ENCODE measurements at regions not wholly inside any gene's neighbourhood (a gene's known extent, or its start where the extent isn't known, plus 50 kb on each side); places are given as distances from the start of the nearest gene placed in this dataset.

GRCh38 chr4:35695421-35695820 is 548.9 kb downstream of the ARAP2 start:
- no peaks in the 10 kb centered on the region for H3K27me3 ChIP-seq
- no peak overlapping the region for H3K27ac ChIP-seq (replicated peaks in 1 of 4)
- no peak for DNase-seq (ENCODE audit: extremely low spot score)
- H3K4me1 ChIP-seq: no peaks in the 10 kb centered on the region
- WGBS: 89% methylated on average over 2 of the region's 2 CpGs
- TF ChIP-seq, protein P1, sequence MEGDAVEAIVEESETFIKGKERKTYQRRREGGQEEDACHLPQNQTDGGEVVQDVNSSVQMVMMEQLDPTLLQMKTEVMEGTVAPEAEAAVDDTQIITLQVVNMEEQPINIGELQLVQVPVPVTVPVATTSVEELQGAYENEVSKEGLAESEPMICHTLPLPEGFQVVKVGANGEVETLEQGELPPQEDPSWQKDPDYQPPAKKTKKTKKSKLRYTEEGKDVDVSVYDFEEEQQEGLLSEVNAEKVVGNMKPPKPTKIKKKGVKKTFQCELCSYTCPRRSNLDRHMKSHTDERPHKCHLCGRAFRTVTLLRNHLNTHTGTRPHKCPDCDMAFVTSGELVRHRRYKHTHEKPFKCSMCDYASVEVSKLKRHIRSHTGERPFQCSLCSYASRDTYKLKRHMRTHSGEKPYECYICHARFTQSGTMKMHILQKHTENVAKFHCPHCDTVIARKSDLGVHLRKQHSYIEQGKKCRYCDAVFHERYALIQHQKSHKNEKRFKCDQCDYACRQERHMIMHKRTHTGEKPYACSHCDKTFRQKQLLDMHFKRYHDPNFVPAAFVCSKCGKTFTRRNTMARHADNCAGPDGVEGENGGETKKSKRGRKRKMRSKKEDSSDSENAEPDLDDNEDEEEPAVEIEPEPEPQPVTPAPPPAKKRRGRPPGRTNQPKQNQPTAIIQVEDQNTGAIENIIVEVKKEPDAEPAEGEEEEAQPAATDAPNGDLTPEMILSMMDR (IDR thresholded peaks at IDR 0.05): no peak
- no peak for TF ChIP-seq EP300 (IDR thresholded peaks at IDR 0.05)
- TF ChIP-seq POLR2A (IDR thresholded peaks at IDR 0.05; ENCODE audit: low read depth): no peak
- intact Hi-C loops (cut with DNase I): no loop called here
- no peaks in the 10 kb centered on the region for H3K9me3 ChIP-seq
- H3K4me3 ChIP-seq: no peak overlapping the region
- no peaks in the 10 kb centered on the region for H3K36me3 ChIP-seq

DNA sequence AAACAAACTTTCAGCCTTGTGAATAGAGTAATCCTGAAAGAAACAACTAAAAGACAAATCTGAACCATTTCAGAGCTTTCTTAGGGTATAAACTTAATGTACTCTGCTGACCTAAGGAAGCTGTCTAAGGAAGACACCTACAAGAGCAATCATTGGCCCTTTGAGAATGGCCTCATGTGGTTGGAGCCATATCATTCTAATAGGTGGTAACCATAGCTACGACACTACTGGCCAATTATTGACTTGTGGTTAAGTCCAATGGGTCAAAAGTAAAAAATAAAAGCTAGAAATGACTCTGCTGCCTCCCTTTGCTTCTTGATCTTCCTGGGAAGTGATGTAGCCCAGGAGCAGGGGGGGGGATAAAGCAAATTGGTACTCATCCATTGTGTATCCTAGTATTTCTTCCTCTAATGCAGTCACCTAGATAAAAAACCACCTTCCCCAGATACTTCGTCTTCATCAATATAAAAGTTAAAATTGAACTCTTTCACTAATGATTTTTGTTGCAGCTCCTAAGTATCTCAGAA is 547.0 kb downstream of the ARAP2 start:
- Histone ChIP-seq H3K4me3 (no peak overlapping the region), H3K27me3 (no peaks in the 10 kb centered on the region), H3K9me3 (no peaks in the 10 kb centered on the region), H3K36me3 (no peaks in the 10 kb centered on the region), H3K4me1 (no peaks in the 10 kb centered on the region), H3K27ac (replicated peaks in 1 of 4) (no peak overlapping the region)
- DNase-seq (ENCODE audit: extremely low spot score): no peak
- TF ChIP-seq, protein P1 (IDR thresholded peaks at IDR 0.05): no peak
- TF ChIP-seq EP300 (IDR thresholded peaks at IDR 0.05) (no peak), POLR2AphosphoS5 (IDR thresholded peaks at IDR 0.05) (no peak), POLR2A (IDR thresholded peaks at IDR 0.05; ENCODE audit: low read depth) (no peak)
- intact Hi-C loops (cut with DNase I): no loop called here
- 84% methylated on average over 2 of the region's 2 CpGs for WGBS

- H3K4me3 ChIP-seq: no peak overlapping the region
- TF ChIP-seq POLR2A (IDR thresholded peaks at IDR 0.05; ENCODE audit: low read depth) (no peak), EP300 (IDR thresholded peaks at IDR 0.05) (no peak), POLR2AphosphoS5 (IDR thresholded peaks at IDR 0.05) (no peak)
- TF ChIP-seq, protein P1 (IDR thresholded peaks at IDR 0.05): no peak
- no peaks in the 10 kb centered on the region for H3K4me1 ChIP-seq
- no peaks in the 10 kb centered on the region for H3K9me3 ChIP-seq
- H3K27ac ChIP-seq (replicated peaks in 1 of 4): no peak overlapping the region
- WGBS: 84% methylated on average over 2 of the region's 2 CpGs
- no peaks in the 10 kb centered on the region for H3K27me3 ChIP-seq
- no peak for DNase-seq (ENCODE audit: extremely low spot score)
- H3K36me3 ChIP-seq: no peaks in the 10 kb centered on the region
- intact Hi-C loops (cut with DNase I): no loop called here
Observed at GRCh38 chr4:35700663-35701062, 543.7 kb downstream of the ARAP2 start.

DNA sequence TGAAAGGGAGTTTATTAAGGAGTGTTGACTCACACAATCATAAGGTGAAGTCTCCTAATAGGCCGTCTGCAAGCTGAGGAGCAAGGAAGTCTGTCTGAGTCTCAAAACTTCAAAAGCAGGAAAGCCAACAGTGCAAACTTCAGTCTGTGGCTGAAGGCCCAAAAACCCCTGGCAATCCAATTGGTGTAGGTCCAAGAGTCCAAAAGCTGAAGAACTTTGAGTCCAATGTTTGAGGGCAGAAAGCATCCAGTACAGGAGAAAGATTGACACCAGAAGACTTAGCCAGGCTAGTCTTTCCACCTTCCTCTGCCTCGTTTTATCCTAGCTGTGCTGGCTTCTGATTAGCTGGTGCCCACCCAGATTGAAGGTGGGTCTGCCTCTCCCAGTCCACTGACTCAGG is 535.2 kb downstream of the ARAP2 start:
- TF ChIP-seq EP300 (IDR thresholded peaks at IDR 0.05) (no peak), POLR2A (IDR thresholded peaks at IDR 0.05; ENCODE audit: low read depth) (no peak), POLR2AphosphoS5 (IDR thresholded peaks at IDR 0.05) (no peak)
- TF ChIP-seq, protein P1 (IDR thresholded peaks at IDR 0.05): no peak
- no peak overlapping the region for H3K27ac ChIP-seq (replicated peaks in 1 of 4)
- H3K9me3 ChIP-seq: peaks cover 0 to 20% (median 16%) of the 10 kb centered on the region in 4 donors
- WGBS: 74% methylated on average over 2 of the region's 2 CpGs
- no peaks in the 10 kb centered on the region for H3K27me3 ChIP-seq
- intact Hi-C loops (cut with DNase I): no loop called here
- no peaks in the 10 kb centered on the region for H3K36me3 ChIP-seq
- H3K4me1 ChIP-seq: no peaks in the 10 kb centered on the region
- no peak overlapping the region for H3K4me3 ChIP-seq
- DNase-seq (ENCODE audit: extremely low spot score): no peak

DNA sequence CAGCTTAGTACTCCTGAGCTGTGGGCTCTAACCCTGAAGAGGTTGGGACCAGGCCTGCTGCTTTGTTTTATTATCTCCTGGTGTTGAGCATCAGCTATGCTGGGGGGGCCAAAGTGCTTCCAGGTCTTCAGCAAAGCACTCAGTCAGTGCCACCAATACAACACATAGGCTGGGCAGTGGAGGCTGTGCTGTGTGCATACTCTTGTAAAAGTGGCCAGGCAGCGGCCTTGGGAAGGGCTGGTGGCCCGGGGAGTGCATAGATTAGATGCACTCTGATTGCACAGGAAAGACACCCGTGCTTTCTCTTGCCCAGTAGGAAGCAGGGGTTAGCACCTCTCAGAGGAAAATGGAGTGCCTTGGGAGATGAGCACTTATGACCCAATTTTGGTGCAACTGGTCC is 534.0 kb downstream of the ARAP2 start:
- H3K4me1 ChIP-seq: no peaks in the 10 kb centered on the region
- no peak for DNase-seq (ENCODE audit: extremely low spot score)
- H3K27me3 ChIP-seq: no peaks in the 10 kb centered on the region
- no peak overlapping the region for H3K27ac ChIP-seq (replicated peaks in 1 of 4)
- peaks cover 0 to 21% (median 19%) of the 10 kb centered on the region in 4 donors for H3K9me3 ChIP-seq
- no peaks in the 10 kb centered on the region for H3K36me3 ChIP-seq
- 94% methylated on average over 2 of the region's 3 CpGs for WGBS
- no peak overlapping the region for H3K4me3 ChIP-seq
- TF ChIP-seq EP300 (IDR thresholded peaks at IDR 0.05) (no peak), POLR2A (IDR thresholded peaks at IDR 0.05; ENCODE audit: low read depth) (no peak), POLR2AphosphoS5 (IDR thresholded peaks at IDR 0.05) (no peak)
- TF ChIP-seq, protein P1 (IDR thresholded peaks at IDR 0.05): no peak
- intact Hi-C loops (cut with DNase I): no loop called here
